Loucy (cell line): ENCODE measurements at regions not wholly inside any gene's neighbourhood (a gene's known extent, or its start where the extent isn't known, plus 50 kb on each side); places are given as distances from the start of the nearest gene placed in this dataset.

Experiments
- H2AFZ ChIP-seq: fragments of 200-600 bp; sonication (generic); 2 replicates; pipeline ENCODE4 v1.6.0; 2016; ENCODE audit warnings: antibody characterized with exemption, mild to moderate bottlenecking, low read length, moderate library complexity
- H3F3A ChIP-seq: fragments of 200-600 bp; 2 replicates; pipeline ENCODE4 v1.6.0; 2016; ENCODE audit warnings: antibody characterized with exemption, low read depth, mild to moderate bottlenecking
- H3K27me3 ChIP-seq: fragments of 200-600 bp; sonication (generic); 2 replicates; pipeline ENCODE4 v1.6.1; 2014; ENCODE audit warnings: low read length, mild to moderate bottlenecking; ENCODE audit not compliant: insufficient read depth, poor library complexity, severe bottlenecking
- H3K36me3 ChIP-seq: fragments of 200-600 bp; sonication (generic); 2 replicates; pipeline ENCODE4 v1.6.1; 2016; ENCODE audit warnings: low read length; ENCODE audit not compliant: insufficient read depth
- H3K4me1 ChIP-seq: fragments of 200-600 bp; sonication (generic); 2 replicates; pipeline ENCODE4 v1.5.1; 2014; ENCODE audit warnings: low read length, mild to moderate bottlenecking; ENCODE audit not compliant: insufficient read depth, poor library complexity, severe bottlenecking
- H3K4me2 ChIP-seq: fragments of 200-600 bp; sonication (generic); 2 replicates; pipeline ENCODE4 v1.6.0; 2014; ENCODE audit warnings: antibody characterized with exemption, low read length, low read depth, mild to moderate bottlenecking; ENCODE audit not compliant: poor library complexity, severe bottlenecking
- H3K4me3 ChIP-seq: fragments of 200-600 bp; sonication (generic); 2 replicates; pipeline ENCODE4 v1.5.1; 2014; ENCODE audit warnings: low read length, mild to moderate bottlenecking, mixed read lengths; ENCODE audit not compliant: poor library complexity, severe bottlenecking
- H3K79me2 ChIP-seq: fragments of 200-600 bp; sonication (generic); 2 replicates; pipeline ENCODE4 v1.6.1; 2014; ENCODE audit warnings: low read length; ENCODE audit not compliant: insufficient read depth
- H3K9ac ChIP-seq: fragments of 200-600 bp; sonication (generic); 2 replicates; pipeline ENCODE4 v1.6.0; 2014; ENCODE audit warnings: mild to moderate bottlenecking, low read depth, low read length, moderate library complexity; ENCODE audit not compliant: poor library complexity, severe bottlenecking
- H3K9me2 ChIP-seq: fragments of 200-600 bp; sonication (generic); replicated peaks from 2 replicates; pipeline ENCODE4 v1.6.1; 2016; ENCODE audit warnings: low read depth, low read length, mixed read lengths
- H3K9me3 ChIP-seq: fragments of 200-600 bp; sonication (generic); 2 replicates; pipeline ENCODE4 v1.6.1; 2014; ENCODE audit warnings: mild to moderate bottlenecking, antibody characterized with exemption, low read length, low read depth; ENCODE audit not compliant: insufficient read depth
- H4K20me1 ChIP-seq: fragments of 200-600 bp; sonication (generic); 2 replicates; pipeline ENCODE4 v1.6.0; 2014; ENCODE audit warnings: antibody characterized with exemption, low read length, mild to moderate bottlenecking; ENCODE audit not compliant: insufficient read depth, poor library complexity, severe bottlenecking
- EZH2phosphoT487 ChIP-seq: fragments of 200-600 bp; IDR thresholded peaks from 2 replicates; pipeline ENCODE4 v1.6.1; 2018; ENCODE audit warnings: antibody characterized with exemption, mild to moderate bottlenecking, moderate library complexity, borderline replicate concordance
- TF ChIP-seq, protein P1 (sequence below): fragments of 200-600 bp; sonication (generic); conservative IDR thresholded peaks from 2 replicates; pipeline ENCODE4 v1.5.1; 2014; ENCODE audit warnings: mild to moderate bottlenecking, antibody characterized with exemption, low read length

DNA sequence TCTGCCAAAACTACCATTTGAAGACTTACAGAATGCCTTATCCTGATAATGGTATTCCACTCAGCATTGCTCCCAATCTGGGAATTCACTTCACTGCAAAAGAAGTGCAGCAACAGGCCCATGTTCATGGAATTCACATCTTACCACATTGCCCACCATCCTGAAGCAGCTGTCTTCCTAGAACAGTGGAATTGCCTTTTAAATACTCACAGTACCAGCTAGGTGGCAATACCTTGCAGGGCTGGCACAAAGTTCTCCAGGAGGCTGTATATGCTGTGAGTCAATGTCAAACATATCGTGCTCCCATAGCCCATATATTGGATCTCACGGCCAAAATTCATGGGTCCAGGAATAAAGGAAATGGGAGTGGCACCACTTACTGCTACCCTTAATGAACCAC is 83.8 kb upstream of the PLEKHG7 start:
- no peaks in the 10 kb centered on the region for H3K79me2 ChIP-seq
- H3K9me2 ChIP-seq = no peaks in the 10 kb centered on the region
- H2AFZ ChIP-seq = no peak overlapping the region
- no peaks in the 10 kb centered on the region for H3K27me3 ChIP-seq
- H3K4me3 ChIP-seq = no peak overlapping the region
- no peaks in the 10 kb centered on the region for H4K20me1 ChIP-seq
- H3K4me2 ChIP-seq = no peak overlapping the region
- no peaks in the 10 kb centered on the region for H3K9me3 ChIP-seq
- no peak for TF ChIP-seq EZH2phosphoT487
- TF ChIP-seq, protein P1, sequence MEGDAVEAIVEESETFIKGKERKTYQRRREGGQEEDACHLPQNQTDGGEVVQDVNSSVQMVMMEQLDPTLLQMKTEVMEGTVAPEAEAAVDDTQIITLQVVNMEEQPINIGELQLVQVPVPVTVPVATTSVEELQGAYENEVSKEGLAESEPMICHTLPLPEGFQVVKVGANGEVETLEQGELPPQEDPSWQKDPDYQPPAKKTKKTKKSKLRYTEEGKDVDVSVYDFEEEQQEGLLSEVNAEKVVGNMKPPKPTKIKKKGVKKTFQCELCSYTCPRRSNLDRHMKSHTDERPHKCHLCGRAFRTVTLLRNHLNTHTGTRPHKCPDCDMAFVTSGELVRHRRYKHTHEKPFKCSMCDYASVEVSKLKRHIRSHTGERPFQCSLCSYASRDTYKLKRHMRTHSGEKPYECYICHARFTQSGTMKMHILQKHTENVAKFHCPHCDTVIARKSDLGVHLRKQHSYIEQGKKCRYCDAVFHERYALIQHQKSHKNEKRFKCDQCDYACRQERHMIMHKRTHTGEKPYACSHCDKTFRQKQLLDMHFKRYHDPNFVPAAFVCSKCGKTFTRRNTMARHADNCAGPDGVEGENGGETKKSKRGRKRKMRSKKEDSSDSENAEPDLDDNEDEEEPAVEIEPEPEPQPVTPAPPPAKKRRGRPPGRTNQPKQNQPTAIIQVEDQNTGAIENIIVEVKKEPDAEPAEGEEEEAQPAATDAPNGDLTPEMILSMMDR = no peak
- no peaks in the 10 kb centered on the region for H3K4me1 ChIP-seq
- no peaks in the 10 kb centered on the region for H3F3A ChIP-seq
- no peaks in the 10 kb centered on the region for H3K36me3 ChIP-seq
- H3K9ac ChIP-seq = no peak overlapping the region

DNA sequence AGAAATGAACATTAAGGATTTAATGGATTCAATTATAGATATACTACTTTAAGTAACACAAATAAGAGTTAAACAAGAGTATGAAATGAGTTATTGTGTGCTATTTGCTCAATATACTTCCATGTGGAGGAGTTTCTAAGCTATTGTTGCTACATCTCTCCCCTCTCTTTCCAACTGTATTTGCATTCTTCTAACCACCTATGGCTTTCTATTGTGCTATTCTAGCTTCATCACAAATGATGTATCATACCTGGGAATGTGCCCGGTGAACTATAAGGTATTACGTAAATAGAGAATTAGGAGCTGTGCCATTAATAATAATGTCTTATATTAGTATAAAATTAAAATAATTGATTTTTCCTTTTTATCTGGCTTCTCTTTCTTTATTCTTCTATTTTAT is 87.1 kb upstream of the PLEKHG7 start:
- no peak overlapping the region for H3K9ac ChIP-seq
- H3K9me3 ChIP-seq = no peaks in the 10 kb centered on the region
- no peaks in the 10 kb centered on the region for H4K20me1 ChIP-seq
- H3F3A ChIP-seq = no peaks in the 10 kb centered on the region
- no peak overlapping the region for H2AFZ ChIP-seq
- no peak overlapping the region for H3K4me2 ChIP-seq
- no peaks in the 10 kb centered on the region for H3K27me3 ChIP-seq
- H3K79me2 ChIP-seq = no peaks in the 10 kb centered on the region
- no peaks in the 10 kb centered on the region for H3K9me2 ChIP-seq
- TF ChIP-seq, protein P1 = no peak
- TF ChIP-seq EZH2phosphoT487 = no peak
- no peak overlapping the region for H3K4me3 ChIP-seq
- no peaks in the 10 kb centered on the region for H3K36me3 ChIP-seq
- H3K4me1 ChIP-seq = no peaks in the 10 kb centered on the region

DNA sequence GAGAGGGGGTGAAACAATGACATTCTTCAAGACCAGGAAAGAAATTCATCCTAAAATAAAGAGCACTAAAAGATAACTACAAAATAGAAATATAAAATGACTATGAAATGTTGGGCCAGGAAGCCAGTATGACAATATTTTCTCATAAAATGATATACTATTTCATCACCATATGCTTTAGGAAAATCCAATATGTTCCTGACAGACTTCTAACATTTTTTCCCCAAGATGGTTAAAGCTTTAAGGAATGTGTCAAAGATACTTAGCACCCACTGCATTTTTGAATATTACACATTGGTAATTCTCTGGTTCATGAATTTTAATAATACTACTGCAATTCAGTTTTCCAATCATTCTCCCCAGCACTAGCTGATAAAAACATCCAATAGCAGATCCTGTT is 87.7 kb upstream of the PLEKHG7 start:
- TF ChIP-seq EZH2phosphoT487 = no peak
- TF ChIP-seq, protein P1 = no peak
- Histone ChIP-seq H3K4me3 (no peak overlapping the region), H3K4me2 (no peak overlapping the region), H3K27me3 (no peaks in the 10 kb centered on the region), H3K9me2 (no peaks in the 10 kb centered on the region), H3F3A (no peaks in the 10 kb centered on the region), H3K9ac (no peak overlapping the region), H2AFZ (no peak overlapping the region), H3K9me3 (no peaks in the 10 kb centered on the region), H3K4me1 (no peaks in the 10 kb centered on the region), H3K36me3 (no peaks in the 10 kb centered on the region), H3K79me2 (no peaks in the 10 kb centered on the region), H4K20me1 (no peaks in the 10 kb centered on the region)
